ENCODE measurements at regions not wholly inside any gene's neighbourhood (a gene's known extent, or its start where the extent isn't known, plus 50 kb on each side); places are given as distances from the start of the nearest gene placed in this dataset.

DNA sequence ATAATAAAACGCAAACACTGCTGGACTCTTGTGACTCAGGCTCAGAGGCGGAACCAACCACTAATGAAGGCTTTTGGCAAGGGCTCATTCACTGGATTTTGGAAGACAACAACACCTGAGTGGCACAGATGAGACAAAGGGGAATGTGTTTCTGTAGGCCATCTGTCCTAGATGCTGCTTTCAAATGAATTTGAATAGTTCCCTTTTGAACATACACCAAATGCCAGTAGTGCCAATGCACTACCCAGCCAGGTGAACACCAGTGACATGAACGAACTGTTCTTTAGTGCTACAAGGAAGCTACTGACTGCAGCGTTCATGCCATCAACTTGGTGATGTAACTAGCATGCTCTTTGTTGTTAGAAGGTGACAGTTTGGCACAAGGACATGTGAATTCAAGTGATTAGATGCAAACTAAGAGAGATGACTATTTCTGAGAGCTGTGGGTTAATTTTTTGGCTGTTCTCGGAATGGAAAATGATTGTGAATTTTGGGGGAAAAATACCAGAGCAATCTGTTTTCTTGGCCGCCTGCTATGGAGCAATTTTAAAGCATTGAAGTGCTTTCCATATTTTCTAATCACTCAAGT lies 173.7 kb downstream of the SLC24A2 start:
- WGBS (ENCODE audit: insufficient coverage, insufficient read length), result 100% methylated on average over 1 of the region's 6 CpGs
- H3K9me3 ChIP-seq (ENCODE audit: control insufficient read depth, insufficient read depth, low read length), result no peaks in the 10 kb centered on the region; the same call in 1 of the 2 replicates
- no peaks in the 10 kb centered on the region for H3K36me3 ChIP-seq (ENCODE audit: control insufficient read depth, insufficient read depth, low read length)
- no peaks in the 10 kb centered on the region for H3K27me3 ChIP-seq (ENCODE audit: control insufficient read depth, insufficient read depth, low read length)
- no peak overlapping the region for H3K27ac ChIP-seq (ENCODE audit: low read length)
- H3K4me3 ChIP-seq (ENCODE audit: low read length), result no peak overlapping the region
- 0 out of 2 replicates have a peak, but pooled peaks cover 3% of the 10 kb centered on the region for H3K4me1 ChIP-seq (ENCODE audit: control insufficient read depth, insufficient read depth, low read length)
- no peak for DNase-seq (ENCODE audit: low read depth, low spot score)

DNA sequence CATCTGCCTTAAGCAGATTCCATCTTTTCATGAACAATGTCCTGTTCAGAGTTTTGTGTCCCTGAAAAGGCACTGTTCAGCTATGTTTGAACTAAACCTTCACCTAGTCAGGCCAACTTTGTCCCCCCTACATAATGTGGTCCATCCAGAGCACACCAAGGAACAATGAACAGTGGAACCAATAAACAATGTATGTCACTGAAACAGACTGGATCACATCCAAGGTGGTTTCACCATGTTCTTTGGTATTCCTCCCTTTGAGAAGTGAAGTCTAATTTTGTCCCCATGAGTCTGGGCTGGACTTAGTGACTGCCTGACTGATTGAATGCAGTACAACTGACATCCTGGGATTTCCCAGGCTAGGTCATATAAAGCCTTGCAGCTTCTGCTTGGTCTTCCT lies 174.5 kb downstream of the SLC24A2 start:
- no peaks in the 10 kb centered on the region for H3K36me3 ChIP-seq (ENCODE audit: control insufficient read depth, insufficient read depth, low read length)
- no peaks in the 10 kb centered on the region for H3K27me3 ChIP-seq (ENCODE audit: control insufficient read depth, insufficient read depth, low read length)
- no peaks in the 10 kb centered on the region; the same call in 1 of the 2 replicates for H3K9me3 ChIP-seq (ENCODE audit: control insufficient read depth, insufficient read depth, low read length)
- no peak overlapping the region for H3K4me3 ChIP-seq (ENCODE audit: low read length)
- DNase-seq (ENCODE audit: low read depth, low spot score), result no peak
- no peak overlapping the region for H3K27ac ChIP-seq (ENCODE audit: low read length)
- H3K4me1 ChIP-seq (ENCODE audit: control insufficient read depth, insufficient read depth, low read length), result 0 out of 2 replicates have a peak, but pooled peaks cover 3% of the 10 kb centered on the region

DNA sequence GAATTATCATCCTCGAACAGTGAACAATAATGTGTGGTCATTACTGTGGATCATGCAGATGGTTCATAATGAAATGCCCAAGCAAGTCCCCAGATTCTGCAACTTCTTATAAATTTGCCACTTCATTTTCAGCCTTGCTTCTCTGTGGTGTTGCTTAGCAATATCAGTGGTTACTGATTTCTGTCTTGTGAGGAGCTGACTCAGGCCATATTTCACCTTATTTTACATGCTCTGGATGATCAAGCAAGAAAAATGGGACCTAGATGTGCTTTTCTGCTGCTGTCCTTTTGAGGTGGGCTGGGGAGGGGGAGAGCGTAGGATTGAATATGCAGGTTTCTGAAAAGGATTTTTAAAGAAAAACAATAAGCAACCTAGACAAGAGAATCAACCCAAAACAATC lies 188.3 kb downstream of the SLC24A2 start:
- Histone ChIP-seq H3K27ac (ENCODE audit: low read length) (no peak overlapping the region), H3K36me3 (ENCODE audit: control insufficient read depth, insufficient read depth, low read length) (no peaks in the 10 kb centered on the region), H3K27me3 (ENCODE audit: control insufficient read depth, insufficient read depth, low read length) (no peaks in the 10 kb centered on the region), H3K4me1 (ENCODE audit: control insufficient read depth, insufficient read depth, low read length) (no peaks in the 10 kb centered on the region), H3K4me3 (ENCODE audit: low read length) (no peak overlapping the region), H3K9me3 (ENCODE audit: control insufficient read depth, insufficient read depth, low read length) (no peaks in the 10 kb centered on the region)
- DNase-seq (ENCODE audit: low read depth, low spot score), result no peak
- no CpG with 5 or more reads among the region's 2 CpGs for WGBS (ENCODE audit: insufficient coverage, insufficient read length)

DNA sequence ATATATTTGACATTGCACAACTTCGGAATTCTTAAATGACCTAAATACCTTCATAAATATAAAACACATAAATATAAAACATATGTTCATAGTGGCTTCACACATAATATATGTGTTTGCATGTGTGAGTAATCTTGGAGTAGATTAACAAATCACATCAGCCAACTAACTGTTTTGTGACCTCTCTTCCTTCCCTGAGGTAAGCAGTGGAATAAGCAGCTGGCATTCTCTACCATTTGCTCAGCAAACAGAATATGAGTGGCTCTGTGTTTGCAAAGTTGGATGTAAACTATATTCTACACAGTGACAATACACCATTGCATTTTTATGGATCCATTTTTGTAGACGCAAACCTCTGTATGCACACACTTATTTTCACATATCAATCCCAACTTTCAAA lies 189.9 kb downstream of the ACER2 start:
- H3K9me3 ChIP-seq (ENCODE audit: control insufficient read depth, insufficient read depth, low read length), result no peaks in the 10 kb centered on the region
- DNase-seq (ENCODE audit: low read depth, low spot score), result no peak
- no peaks in the 10 kb centered on the region for H3K27me3 ChIP-seq (ENCODE audit: control insufficient read depth, insufficient read depth, low read length)
- WGBS (ENCODE audit: insufficient coverage, insufficient read length), result no CpG with 5 or more reads among the region's 2 CpGs
- H3K36me3 ChIP-seq (ENCODE audit: control insufficient read depth, insufficient read depth, low read length), result no peaks in the 10 kb centered on the region
- no peaks in the 10 kb centered on the region for H3K4me1 ChIP-seq (ENCODE audit: control insufficient read depth, insufficient read depth, low read length)
- no peak overlapping the region for H3K27ac ChIP-seq (ENCODE audit: low read length)
- no peak overlapping the region for H3K4me3 ChIP-seq (ENCODE audit: low read length)

DNA sequence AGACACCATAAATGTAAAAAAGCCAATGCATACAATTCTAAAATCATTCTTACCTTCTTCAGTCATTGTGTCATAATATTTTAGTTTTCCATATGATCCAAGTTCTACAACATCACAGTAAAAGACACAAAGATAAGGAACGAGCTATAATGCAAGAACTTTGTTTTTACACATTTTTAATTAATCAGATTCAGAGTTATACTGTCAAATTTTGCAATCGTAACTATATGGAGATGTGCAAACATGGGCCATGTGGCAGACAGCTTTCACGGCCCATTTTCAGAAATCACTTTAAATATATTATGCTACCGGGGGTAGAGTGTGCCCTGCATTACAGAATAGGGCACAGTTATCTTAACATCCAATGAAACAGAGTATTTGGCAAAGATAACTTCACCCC lies 188.4 kb downstream of the ACER2 start:
- Histone ChIP-seq H3K27ac (ENCODE audit: low read length) (no peak overlapping the region), H3K27me3 (ENCODE audit: control insufficient read depth, insufficient read depth, low read length) (no peaks in the 10 kb centered on the region), H3K36me3 (ENCODE audit: control insufficient read depth, insufficient read depth, low read length) (no peaks in the 10 kb centered on the region), H3K4me3 (ENCODE audit: low read length) (no peak overlapping the region), H3K4me1 (ENCODE audit: control insufficient read depth, insufficient read depth, low read length) (no peaks in the 10 kb centered on the region), H3K9me3 (ENCODE audit: control insufficient read depth, insufficient read depth, low read length) (no peaks in the 10 kb centered on the region)
- DNase-seq (ENCODE audit: low read depth, low spot score), result no peak
- no CpG with 5 or more reads among the region's 4 CpGs for WGBS (ENCODE audit: insufficient coverage, insufficient read length)

DNA sequence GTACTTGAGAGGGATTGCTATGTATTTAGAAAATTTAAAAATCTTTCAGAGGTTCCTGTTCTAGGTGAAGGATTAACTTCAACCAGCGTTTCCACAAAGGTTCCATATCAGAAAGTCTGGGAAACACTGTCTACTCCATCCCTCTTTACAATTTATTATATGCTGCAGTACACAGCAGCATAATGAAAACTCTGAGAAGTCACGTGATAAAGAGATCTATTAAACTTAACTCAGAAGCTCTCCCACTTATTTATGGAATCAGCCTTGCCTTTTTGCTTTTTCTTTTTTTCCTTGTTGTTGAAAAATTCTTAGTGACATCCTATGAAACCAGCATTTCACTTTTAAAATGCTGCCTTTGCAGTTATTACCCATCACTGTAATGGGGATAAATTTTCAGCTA lies 186.2 kb downstream of the ACER2 start:
- no CpG with 5 or more reads among the region's 2 CpGs for WGBS (ENCODE audit: insufficient coverage, insufficient read length)
- H3K9me3 ChIP-seq (ENCODE audit: control insufficient read depth, insufficient read depth, low read length), result no peaks in the 10 kb centered on the region
- H3K4me3 ChIP-seq (ENCODE audit: low read length), result no peak overlapping the region
- no peak for DNase-seq (ENCODE audit: low read depth, low spot score)
- no peaks in the 10 kb centered on the region for H3K4me1 ChIP-seq (ENCODE audit: control insufficient read depth, insufficient read depth, low read length)
- no peaks in the 10 kb centered on the region for H3K27me3 ChIP-seq (ENCODE audit: control insufficient read depth, insufficient read depth, low read length)
- H3K27ac ChIP-seq (ENCODE audit: low read length), result no peak overlapping the region
- H3K36me3 ChIP-seq (ENCODE audit: control insufficient read depth, insufficient read depth, low read length), result no peaks in the 10 kb centered on the region

DNA sequence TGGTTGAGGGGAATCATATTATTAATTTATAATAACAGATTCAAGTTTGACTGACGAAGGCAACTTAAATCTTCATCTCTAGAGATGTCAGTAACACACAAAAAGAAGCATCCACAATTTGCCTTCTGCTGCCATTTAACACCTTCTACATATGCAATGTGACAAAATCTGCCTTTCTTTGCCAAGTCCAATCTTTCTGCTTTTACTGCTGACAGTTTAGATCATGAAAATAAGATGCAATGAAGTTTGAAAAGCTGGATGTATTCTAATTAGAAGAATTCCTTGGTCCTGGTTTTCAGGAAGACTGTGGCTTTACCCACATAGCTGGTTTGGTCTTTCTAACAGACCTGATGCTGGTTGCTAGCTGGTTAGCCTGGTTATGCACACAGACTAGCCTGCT lies 178.9 kb downstream of the ACER2 start:
- H3K27ac ChIP-seq (ENCODE audit: low read length), result no peak overlapping the region
- WGBS (ENCODE audit: insufficient coverage, insufficient read length), result no CpG with 5 or more reads among the region's 1 CpG
- no peaks in the 10 kb centered on the region for H3K9me3 ChIP-seq (ENCODE audit: control insufficient read depth, insufficient read depth, low read length)
- H3K4me1 ChIP-seq (ENCODE audit: control insufficient read depth, insufficient read depth, low read length), result no peaks in the 10 kb centered on the region
- H3K36me3 ChIP-seq (ENCODE audit: control insufficient read depth, insufficient read depth, low read length), result no peaks in the 10 kb centered on the region
- DNase-seq (ENCODE audit: low read depth, low spot score), result no peak
- H3K27me3 ChIP-seq (ENCODE audit: control insufficient read depth, insufficient read depth, low read length), result no peaks in the 10 kb centered on the region
- no peak overlapping the region for H3K4me3 ChIP-seq (ENCODE audit: low read length)

DNA sequence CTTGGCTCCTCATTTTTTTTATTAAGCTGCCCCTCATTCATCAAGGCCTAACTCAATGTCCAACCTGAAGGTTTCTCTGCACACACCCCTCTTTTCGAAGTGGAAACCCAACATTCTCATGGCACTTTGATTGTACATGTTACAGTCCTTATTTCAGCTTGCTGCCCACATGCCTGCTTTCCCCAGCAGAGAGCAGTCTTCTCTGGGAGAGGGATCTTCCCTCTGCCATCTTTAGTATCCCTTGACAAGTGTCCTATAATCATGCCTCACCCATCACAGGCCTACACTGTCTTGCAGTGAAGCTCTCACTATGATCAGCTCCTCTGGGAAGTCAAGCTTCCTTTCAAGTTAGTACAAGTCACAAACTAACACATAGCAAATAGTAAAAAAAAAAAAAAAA lies 175.1 kb downstream of the ACER2 start:
- Histone ChIP-seq H3K9me3 (ENCODE audit: control insufficient read depth, insufficient read depth, low read length) (no peaks in the 10 kb centered on the region), H3K27me3 (ENCODE audit: control insufficient read depth, insufficient read depth, low read length) (no peaks in the 10 kb centered on the region), H3K36me3 (ENCODE audit: control insufficient read depth, insufficient read depth, low read length) (no peaks in the 10 kb centered on the region), H3K4me1 (ENCODE audit: control insufficient read depth, insufficient read depth, low read length) (no peaks in the 10 kb centered on the region), H3K27ac (ENCODE audit: low read length) (no peak overlapping the region), H3K4me3 (ENCODE audit: low read length) (no peak overlapping the region)
- no peak for DNase-seq (ENCODE audit: low read depth, low spot score)
- WGBS (ENCODE audit: insufficient coverage, insufficient read length), result no CpG with 5 or more reads among the region's 1 CpG

DNA sequence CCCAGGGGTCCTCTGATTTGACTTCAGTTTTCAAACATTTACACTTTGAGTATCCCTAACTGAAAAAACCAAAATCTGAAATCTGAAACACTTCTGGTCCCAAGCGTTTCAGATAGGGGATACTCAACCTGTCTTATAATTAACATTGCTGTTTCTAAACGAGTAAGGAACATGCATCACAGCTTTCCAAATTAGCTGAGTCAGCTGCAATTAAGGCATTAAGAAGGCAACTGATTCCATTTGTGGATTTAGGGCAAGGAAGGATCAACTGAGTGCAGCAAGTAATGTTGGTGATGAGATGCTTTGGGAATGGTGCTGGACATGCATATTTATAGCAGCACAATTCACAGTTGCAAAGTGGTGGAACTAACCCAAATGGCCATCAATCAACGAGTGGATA lies 168.6 kb downstream of the ACER2 start:
- Histone ChIP-seq H3K27me3 (ENCODE audit: control insufficient read depth, insufficient read depth, low read length) (no peaks in the 10 kb centered on the region), H3K36me3 (ENCODE audit: control insufficient read depth, insufficient read depth, low read length) (no peaks in the 10 kb centered on the region), H3K27ac (ENCODE audit: low read length) (no peak overlapping the region), H3K4me1 (ENCODE audit: control insufficient read depth, insufficient read depth, low read length) (no peaks in the 10 kb centered on the region), H3K9me3 (ENCODE audit: control insufficient read depth, insufficient read depth, low read length) (no peaks in the 10 kb centered on the region; the same call in 1 of the 2 replicates), H3K4me3 (ENCODE audit: low read length) (no peak overlapping the region)
- DNase-seq (ENCODE audit: low read depth, low spot score), result no peak
- no CpG with 5 or more reads among the region's 3 CpGs for WGBS (ENCODE audit: insufficient coverage, insufficient read length)

DNA sequence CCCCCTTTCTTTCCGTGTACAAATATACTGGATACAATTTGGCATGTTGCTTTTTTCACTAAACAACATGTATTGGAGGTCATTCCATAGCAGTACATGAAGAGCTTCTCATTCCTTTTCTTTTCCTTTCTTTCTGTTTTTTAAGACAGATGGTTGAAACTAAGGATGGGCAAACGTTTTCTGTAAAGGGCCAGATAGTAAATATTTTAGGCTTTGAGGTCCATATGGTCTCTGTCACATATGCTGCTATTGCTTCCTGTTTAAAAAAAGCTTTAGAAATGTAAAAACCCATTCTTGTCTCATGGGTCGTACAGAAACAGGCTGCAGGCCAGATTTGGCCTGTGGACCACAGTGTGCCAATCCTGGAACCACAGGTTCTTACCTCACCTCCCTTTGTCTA lies 160.1 kb downstream of the ACER2 start:
- DNase-seq (ENCODE audit: low read depth, low spot score), result no peak
- Histone ChIP-seq H3K4me1 (ENCODE audit: control insufficient read depth, insufficient read depth, low read length) (no peaks in the 10 kb centered on the region), H3K4me3 (ENCODE audit: low read length) (no peak overlapping the region), H3K27ac (ENCODE audit: low read length) (no peak overlapping the region), H3K9me3 (ENCODE audit: control insufficient read depth, insufficient read depth, low read length) (no peaks in the 10 kb centered on the region), H3K27me3 (ENCODE audit: control insufficient read depth, insufficient read depth, low read length) (no peaks in the 10 kb centered on the region; the same call in 1 of the 2 replicates), H3K36me3 (ENCODE audit: control insufficient read depth, insufficient read depth, low read length) (no peaks in the 10 kb centered on the region)
- WGBS (ENCODE audit: insufficient coverage, insufficient read length), result no CpG with 5 or more reads among the region's 3 CpGs

DNA sequence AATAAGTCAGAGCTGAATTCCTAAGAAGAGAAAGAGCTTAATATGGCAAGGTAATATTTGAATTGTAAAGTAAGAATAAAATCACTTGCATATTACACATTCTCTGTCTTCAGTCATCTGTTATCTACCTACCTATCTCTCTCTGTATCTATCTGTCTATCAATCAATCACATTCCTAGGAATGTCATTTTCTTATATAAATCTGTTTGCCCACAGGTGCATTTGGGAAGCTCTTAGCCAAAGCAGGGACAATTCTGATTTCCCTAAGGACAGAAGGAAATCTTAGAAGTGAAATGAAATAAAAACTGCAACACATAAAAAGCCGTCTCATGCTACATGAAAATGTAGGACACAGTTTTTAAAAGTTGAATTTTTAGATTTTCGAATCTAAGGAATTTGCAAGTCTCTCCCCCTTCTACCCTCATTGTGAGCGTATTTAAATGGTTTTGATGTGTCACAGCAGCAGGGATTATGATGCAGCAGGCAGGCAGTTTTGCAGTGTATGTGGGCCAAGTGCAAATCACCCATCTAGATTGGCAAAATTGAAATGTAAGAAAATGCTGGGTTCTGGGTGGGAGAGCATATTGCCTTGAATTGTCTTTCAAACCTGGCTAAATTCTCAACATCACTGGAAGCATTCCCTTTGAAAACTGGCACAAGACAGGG lies 155.7 kb downstream of the ACER2 start:
- Histone ChIP-seq H3K36me3 (ENCODE audit: control insufficient read depth, insufficient read depth, low read length) (no peaks in the 10 kb centered on the region), H3K4me3 (ENCODE audit: low read length) (no peak overlapping the region), H3K27ac (ENCODE audit: low read length) (no peak overlapping the region), H3K27me3 (ENCODE audit: control insufficient read depth, insufficient read depth, low read length) (no peaks in the 10 kb centered on the region; the same call in 1 of the 2 replicates), H3K4me1 (ENCODE audit: control insufficient read depth, insufficient read depth, low read length) (no peaks in the 10 kb centered on the region), H3K9me3 (ENCODE audit: control insufficient read depth, insufficient read depth, low read length) (no peaks in the 10 kb centered on the region)
- no peak for DNase-seq (ENCODE audit: low read depth, low spot score)
- WGBS (ENCODE audit: insufficient coverage, insufficient read length), result no CpG with 5 or more reads among the region's 3 CpGs
